ENCODE measurements at regions not wholly inside any gene's neighbourhood (a gene's known extent, or its start where the extent isn't known, plus 50 kb on each side); places are given as distances from the start of the nearest gene placed in this dataset.

DNA sequence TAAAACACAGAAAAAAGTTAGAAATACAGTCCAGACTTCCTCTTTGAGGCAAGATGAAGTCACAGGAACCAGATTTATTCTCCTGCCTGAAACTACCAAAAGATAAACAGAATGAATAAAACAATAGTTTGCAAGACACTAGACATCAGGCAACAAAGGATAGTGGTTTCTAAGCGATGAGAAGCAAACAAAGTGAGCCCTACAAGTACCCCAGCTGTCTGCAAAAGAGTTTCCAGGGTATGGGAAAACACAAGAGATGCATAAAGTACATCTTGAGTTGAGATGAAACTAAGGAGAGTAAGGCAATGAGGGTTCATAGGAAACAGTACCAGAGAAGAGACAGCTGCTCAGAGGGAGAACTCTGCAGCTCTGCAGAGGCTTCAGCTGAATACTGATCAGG is 83.3 kb upstream of the COL24A1 start:
- no peaks in the 10 kb centered on the region for H3K36me3 ChIP-seq (ENCODE audit: control insufficient read depth in 2 of 2, insufficient read depth in 2 of 2, low read length in 1 of 2)
- H3K4me1 ChIP-seq (ENCODE audit: control insufficient read depth, insufficient read depth, low read length), result no peaks in the 10 kb centered on the region
- no peak overlapping the region for H3K27ac ChIP-seq (ENCODE audit: control insufficient read depth, insufficient read depth)
- in situ Hi-C loops (cut with MboI), result no loop called here
- 0% methylated on average over 1 of the region's 1 CpG for WGBS (ENCODE audit: insufficient coverage, insufficient replicate concordance, low lambda C conversion rate, missing lambda C conversion rate)
- ChIA-PET POLR2A (no interaction called here), CTCF (no interaction called here), RAD21 (ENCODE audit: unreplicated experiment) (no interaction called here), SMC1A (ENCODE audit: uncharacterized antibody, unreplicated experiment) (no interaction called here)
- ATAC-seq (no peak), FAIRE-seq (no peak), DNase-seq (ENCODE audit: low read depth, low spot score) (no peak)
- no TSS peak for BruUV-seq (replicated peaks)
- no peaks in the 10 kb centered on the region for H4K20me1 ChIP-seq (ENCODE audit: control insufficient read depth, insufficient read depth)
- intact Hi-C loops (cut with micrococcal nuclease; ENCODE audit: unreplicated experiment), result no loop called here
- no peak overlapping the region for H3K4me3 ChIP-seq
- no peak overlapping the region for H2AFZ ChIP-seq (ENCODE audit: control insufficient read depth, low read depth, low read length)
- H3K9ac ChIP-seq (ENCODE audit: control insufficient read depth, insufficient read depth, low read length), result no peak overlapping the region
- no peaks in the 10 kb centered on the region for H3K9me3 ChIP-seq (replicated peaks; ENCODE audit: control insufficient read depth, insufficient read depth, low read length)
- H3K4me2 ChIP-seq (ENCODE audit: control insufficient read depth, insufficient read depth), result no peak overlapping the region
- TF ChIP-seq SRF (IDR thresholded peaks at IDR 0.05; ENCODE audit: low read depth in 2 of 2, low read length in 2 of 2) (no peak), RAD21 (IDR thresholded peaks at IDR 0.05; ENCODE audit: insufficient read depth, low read depth, low read length) (no peak), MTA2 (IDR thresholded peaks at IDR 0.05; ENCODE audit: low read depth) (no peak), ZNF24 (IDR thresholded peaks at IDR 0.05) (no peak), NFYB (IDR thresholded peaks at IDR 0.05; ENCODE audit: insufficient read depth, low read depth, low read length) (no peak), FOS (IDR thresholded peaks at IDR 0.05; ENCODE audit: borderline replicate concordance, extremely low read depth, insufficient read length) (no peak), BCL11A (IDR thresholded peaks at IDR 0.05; ENCODE audit: low read depth, low read length) (no peak), TCF3 (IDR thresholded peaks at IDR 0.05; ENCODE audit: borderline replicate concordance, insufficient read depth, low read depth, low read length) (no peak), CBX3 (IDR thresholded peaks at IDR 0.05; ENCODE audit: borderline replicate concordance, low read depth) (no peak), TAF1 (IDR thresholded peaks at IDR 0.05; ENCODE audit: borderline replicate concordance, low read depth, low read length) (no peak), SREBF2 (IDR thresholded peaks at IDR 0.05; ENCODE audit: low read length) (no peak), WRNIP1 (IDR thresholded peaks at IDR 0.05; ENCODE audit: borderline replicate concordance, low read depth, low read length) (no peak), KAT2A (conservative IDR thresholded peaks at IDR 0.05; ENCODE audit: control insufficient read depth, low read depth, low read length) (no peak), MEF2A (IDR thresholded peaks at IDR 0.05; ENCODE audit: insufficient read depth, low read depth, low read length) (no peak)
- TF ChIP-seq, protein P1, sequence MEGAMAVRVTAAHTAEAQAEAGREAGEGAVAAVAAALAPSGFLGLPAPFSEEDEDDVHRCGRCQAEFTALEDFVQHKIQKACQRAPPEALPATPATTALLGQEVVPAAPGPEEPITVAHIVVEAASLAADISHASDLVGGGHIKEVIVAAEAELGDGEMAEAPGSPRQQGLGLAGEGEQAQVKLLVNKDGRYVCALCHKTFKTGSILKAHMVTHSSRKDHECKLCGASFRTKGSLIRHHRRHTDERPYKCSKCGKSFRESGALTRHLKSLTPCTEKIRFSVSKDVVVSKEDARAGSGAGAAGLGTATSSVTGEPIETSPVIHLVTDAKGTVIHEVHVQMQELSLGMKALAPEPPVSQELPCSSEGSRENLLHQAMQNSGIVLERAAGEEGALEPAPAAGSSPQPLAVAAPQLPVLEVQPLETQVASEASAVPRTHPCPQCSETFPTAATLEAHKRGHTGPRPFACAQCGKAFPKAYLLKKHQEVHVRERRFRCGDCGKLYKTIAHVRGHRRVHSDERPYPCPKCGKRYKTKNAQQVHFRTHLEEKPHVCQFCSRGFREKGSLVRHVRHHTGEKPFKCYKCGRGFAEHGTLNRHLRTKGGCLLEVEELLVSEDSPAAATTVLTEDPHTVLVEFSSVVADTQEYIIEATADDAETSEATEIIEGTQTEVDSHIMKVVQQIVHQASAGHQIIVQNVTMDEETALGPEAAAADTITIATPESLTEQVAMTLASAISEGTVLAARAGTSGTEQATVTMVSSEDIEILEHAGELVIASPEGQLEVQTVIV (IDR thresholded peaks at IDR 0.05; ENCODE audit: borderline replicate concordance, partially characterized antibody), result no peak
- TF ChIP-seq, protein P2, sequence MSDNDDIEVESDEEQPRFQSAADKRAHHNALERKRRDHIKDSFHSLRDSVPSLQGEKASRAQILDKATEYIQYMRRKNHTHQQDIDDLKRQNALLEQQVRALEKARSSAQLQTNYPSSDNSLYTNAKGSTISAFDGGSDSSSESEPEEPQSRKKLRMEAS (IDR thresholded peaks at IDR 0.05; ENCODE audit: low read depth, low read length), result no peak
- TF ChIP-seq, protein P3, sequence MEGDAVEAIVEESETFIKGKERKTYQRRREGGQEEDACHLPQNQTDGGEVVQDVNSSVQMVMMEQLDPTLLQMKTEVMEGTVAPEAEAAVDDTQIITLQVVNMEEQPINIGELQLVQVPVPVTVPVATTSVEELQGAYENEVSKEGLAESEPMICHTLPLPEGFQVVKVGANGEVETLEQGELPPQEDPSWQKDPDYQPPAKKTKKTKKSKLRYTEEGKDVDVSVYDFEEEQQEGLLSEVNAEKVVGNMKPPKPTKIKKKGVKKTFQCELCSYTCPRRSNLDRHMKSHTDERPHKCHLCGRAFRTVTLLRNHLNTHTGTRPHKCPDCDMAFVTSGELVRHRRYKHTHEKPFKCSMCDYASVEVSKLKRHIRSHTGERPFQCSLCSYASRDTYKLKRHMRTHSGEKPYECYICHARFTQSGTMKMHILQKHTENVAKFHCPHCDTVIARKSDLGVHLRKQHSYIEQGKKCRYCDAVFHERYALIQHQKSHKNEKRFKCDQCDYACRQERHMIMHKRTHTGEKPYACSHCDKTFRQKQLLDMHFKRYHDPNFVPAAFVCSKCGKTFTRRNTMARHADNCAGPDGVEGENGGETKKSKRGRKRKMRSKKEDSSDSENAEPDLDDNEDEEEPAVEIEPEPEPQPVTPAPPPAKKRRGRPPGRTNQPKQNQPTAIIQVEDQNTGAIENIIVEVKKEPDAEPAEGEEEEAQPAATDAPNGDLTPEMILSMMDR (IDR thresholded peaks at IDR 0.05 in 2 of 3, conservative IDR thresholded peaks at IDR 0.05 in 1 of 3; ENCODE audit: control insufficient read depth in 2 of 3, extremely low read depth in 1 of 3, insufficient read depth in 1 of 3, low read depth in 3 of 3, low read length in 3 of 3), result no peak
- no peaks in the 10 kb centered on the region for H3K79me2 ChIP-seq (ENCODE audit: control insufficient read depth, insufficient read depth, low read length)
- H3K27me3 ChIP-seq (replicated peaks in 1 of 2; ENCODE audit: control insufficient read depth in 2 of 2, insufficient read depth in 2 of 2, low read length in 1 of 2), result no peaks in the 10 kb centered on the region
